K562 (cell line): ENCODE measurements at regions not wholly inside any gene's neighbourhood (a gene's known extent, or its start where the extent isn't known, plus 50 kb on each side); places are given as distances from the start of the nearest gene placed in this dataset.
A peak's percentile ranks its signal among the peaks of the same experiment; 100 is the strongest.

Source experiments
- ATAC-seq: fragments of 200-7000 bp; cut with Tn5 transposase; 3 replicates; pipeline ENCODE4 v1.9.1; 2020; ENCODE audit warnings: moderate library complexity
- BruUV-seq: library from RNA; stranded (reverse); fragments of 400-500 nt; replicated peaks from 2 replicates; lab custom pipeline; 2021; lab: Mats Ljungman, UMichigan
- CTCF ChIA-PET: fragments of 300-600 bp; formaldehyde crosslinking; extraction: SDS; loops from one replicate; lab custom pipeline; 2021; ENCODE audit warnings: low intra/inter-chr PET ratio; lab: Yijun Ruan, JAX
- POLR2A ChIA-PET: fragments of 300-600, 350-650 bp; sonication (Branson Sonifier 250); formaldehyde crosslinking; extraction: SDS; loops from one replicate; lab custom pipeline; 2021; ENCODE audit warnings: antibody characterized with exemption, inconsistent platforms; lab: Yijun Ruan, JAX
- DNase-seq, 4 experiments: peaks; one replicate each; pipeline versions ENCODE4 v3.0.0 to v3.0.0-alpha.2; 2011 to 2018; ENCODE audit warnings: low spot score in 3 of 4, mixed read lengths in 3 of 4; ENCODE audit errors: extremely low read depth in 1 of 4
- FAIRE-seq: peaks from 2 replicates; lab custom pipeline; 2011; peaks lifted over from hg19 to GRCh38; lab: Jason Lieb, UNC
- H2AFZ ChIP-seq: 2 replicates; pipeline ENCODE4 v1.6.0; 2011; ENCODE audit warnings: low read depth, low read length, control low read depth, inconsistent platforms
- H3K27ac ChIP-seq: fragments of 200-600 bp; 3 replicates; pipeline ENCODE4 v1.8.0; 2011; ENCODE audit warnings: low read depth, mild to moderate bottlenecking, control low read depth, inconsistent platforms, low read length, moderate library complexity, mixed read lengths; ENCODE audit errors: extremely low read depth
- H3K27me3 ChIP-seq, 2 experiments: fragments of 300-600 bp in 1 of 2; 2 replicates in 1 of 2; 3 replicates in 1 of 2; pipeline versions ENCODE4 v1.6.0 to v1.8.0; 2011; ENCODE audit warnings: inconsistent platforms in 2 of 2, low read length in 2 of 2, mild to moderate bottlenecking in 1 of 2, mixed read lengths in 1 of 2, moderate library complexity in 1 of 2; ENCODE audit not compliant: control insufficient read depth in 2 of 2, insufficient read depth in 2 of 2
- H3K36me3 ChIP-seq: fragments of 300-600 bp; 3 replicates; pipeline ENCODE4 v1.8.0; 2011; ENCODE audit warnings: mild to moderate bottlenecking, low read length, inconsistent platforms; ENCODE audit not compliant: control insufficient read depth, insufficient read depth
- H3K4me1 ChIP-seq, 2 experiments: fragments of 200-600 bp in 1 of 2; replicated peaks in 1 of 2; 2 replicates in 1 of 2; 3 replicates in 1 of 2; pipeline versions ENCODE4 v1.5.1 to v1.8.0; 2011; ENCODE audit warnings: inconsistent platforms in 2 of 2, low read length in 2 of 2, mild to moderate bottlenecking in 1 of 2, mixed read lengths in 1 of 2, moderate library complexity in 1 of 2; ENCODE audit not compliant: control insufficient read depth in 2 of 2, insufficient read depth in 2 of 2
- H3K4me2 ChIP-seq: 2 replicates; pipeline ENCODE4 v1.6.1; 2011; ENCODE audit warnings: low read length, control low read depth, inconsistent platforms, mixed read lengths; ENCODE audit not compliant: insufficient read depth
- H3K4me3 ChIP-seq: fragments of 200-600 bp; sonication (generic), shearing (Covaris generic); 2 replicates; pipeline ENCODE4 v1.5.1; 2016; ENCODE audit warnings: control low read depth, inconsistent platforms
- H3K79me2 ChIP-seq: fragments of 200-600 bp; 3 replicates; pipeline ENCODE4 v1.8.0; 2011; ENCODE audit warnings: low read length, inconsistent platforms; ENCODE audit not compliant: control insufficient read depth, insufficient read depth
- H3K9ac ChIP-seq, 2 experiments: 2 replicates each; pipeline versions ENCODE4 v1.6.0 to v1.6.1; 2011; ENCODE audit warnings: low read depth in 2 of 2, low read length in 2 of 2, control low read depth in 1 of 2, inconsistent platforms in 1 of 2, mild to moderate bottlenecking in 1 of 2, mixed read lengths in 1 of 2; ENCODE audit not compliant: insufficient read depth in 1 of 2
- H3K9me1 ChIP-seq: one replicate; pipeline ENCODE4 v1.6.0; 2011; ENCODE audit warnings: inconsistent platforms, mild to moderate bottlenecking, low read length, moderate library complexity; ENCODE audit not compliant: control insufficient read depth, insufficient read depth
- H3K9me3 ChIP-seq: replicated peaks from 2 replicates; pipeline ENCODE4 v1.5.1; 2011; ENCODE audit warnings: low read depth, low read length, inconsistent platforms; ENCODE audit not compliant: control insufficient read depth, insufficient read depth
- H4K20me1 ChIP-seq: replicated peaks from 2 replicates; pipeline ENCODE4 v1.6.1; 2011; ENCODE audit warnings: low read length, inconsistent platforms, mixed read lengths; ENCODE audit not compliant: control insufficient read depth, insufficient read depth
- AFF4 ChIP-seq: sonication (generic); formaldehyde crosslinking; IDR thresholded peaks from 2 replicates; pipeline ENCODE4 v1.8.0; 2023; ENCODE audit warnings: mild to moderate bottlenecking, missing genetic modification reagents
- CBX2 ChIP-seq: fragments of 200-600 bp; sonication (generic); IDR thresholded peaks from one replicate; pipeline ENCODE4 v1.6.1; 2012; ENCODE audit warnings: mild to moderate bottlenecking, low read length, inconsistent platforms; ENCODE audit not compliant: insufficient read depth, poor library complexity, severe bottlenecking
- DACH1 ChIP-seq: fragments of 450-650 bp; IDR thresholded peaks from 2 replicates; pipeline ENCODE4 v1.6.1; 2018; ENCODE audit not compliant: partially characterized antibody
- DPF2 ChIP-seq: fragments of 450-650 bp; IDR thresholded peaks from 2 replicates; pipeline ENCODE4 v1.6.1; 2016
- HNRNPL ChIP-seq: fragments of 200-400 bp; formaldehyde crosslinking; IDR thresholded peaks from 2 replicates; pipeline ENCODE4 v1.6.1; 2017; ENCODE audit warnings: low read depth, mild to moderate bottlenecking, low read length
- JUN ChIP-seq, 2 experiments: sonication (generic) in 1 of 2; formaldehyde crosslinking in 1 of 2; IDR thresholded peaks; 2 replicates each; pipeline versions ENCODE4 v1.6.1 to v1.8.0; 2012 to 2022; ENCODE audit warnings: borderline replicate concordance in 2 of 2, mild to moderate bottlenecking in 2 of 2, improper control_type of control experiment in 1 of 2, low read depth in 1 of 2, low read length in 1 of 2, missing genetic modification reagents in 1 of 2
- LCOR ChIP-seq: sonication (generic); formaldehyde crosslinking; IDR thresholded peaks from 2 replicates; pipeline ENCODE4 v1.8.0; 2022; ENCODE audit warnings: mild to moderate bottlenecking, missing genetic modification reagents
- PRDM10 ChIP-seq: fragments of 450-650 bp; IDR thresholded peaks from 2 replicates; pipeline ENCODE4 v1.6.1; 2018; ENCODE audit not compliant: partially characterized antibody
- RBBP5 ChIP-seq: fragments of 200-600 bp; sonication (generic); IDR thresholded peaks from 2 replicates; pipeline ENCODE4 v1.6.1; 2012; ENCODE audit warnings: borderline replicate concordance, mild to moderate bottlenecking, low read length, control low read depth, inconsistent platforms; ENCODE audit not compliant: insufficient read depth, poor library complexity, severe bottlenecking
- RCOR1 ChIP-seq, 2 experiments: IDR thresholded peaks; 2 replicates each; pipeline ENCODE4 v1.6.1; 2012; ENCODE audit warnings: low read depth in 2 of 2, low read length in 2 of 2, borderline replicate concordance in 1 of 2, improper control_type of control experiment in 1 of 2
- SRF ChIP-seq, 2 experiments: fragments of 250-450, 450-650 bp in 1 of 2; sonication (Bioruptor Pico) in 1 of 2; sonication (generic) in 1 of 2; formaldehyde crosslinking; IDR thresholded peaks; 2 replicates each; pipeline versions ENCODE4 v1.5.0 to v1.5.1; 2020 to 2022; ENCODE audit warnings: mild to moderate bottlenecking in 1 of 2, missing genetic modification reagents in 1 of 2
- SUPT5H ChIP-seq: fragments of 450-650 bp; IDR thresholded peaks from 2 replicates; pipeline ENCODE4 v1.6.1; 2016
- TRIM28 ChIP-seq: fragments of 450-650 bp; IDR thresholded peaks from 2 replicates; pipeline ENCODE4 v1.6.1; 2017
- ZC3H4 ChIP-seq: sonication (generic); formaldehyde crosslinking; IDR thresholded peaks from 2 replicates; pipeline ENCODE4 v1.9.0; 2021; ENCODE audit warnings: missing genetic modification reagents, borderline replicate concordance
- ZNF146 ChIP-seq: IDR thresholded peaks from one replicate; pipeline ENCODE4 v1.6.1; 2018; ENCODE audit warnings: missing compliant biosample characterization; ENCODE audit not compliant: unreplicated experiment
- ZNF561 ChIP-seq: fragments of 450-650 bp; formaldehyde crosslinking; conservative IDR thresholded peaks from 2 replicates; pipeline ENCODE4 v1.4.0; 2020; ENCODE audit warnings: mild to moderate bottlenecking, moderate library complexity
- WGBS: fragments of 100-300 bp; shearing (Covaris generic); methylation state at CpG from one replicate; pipeline ENCODE4 v1.1.6; 2016; ENCODE audit warnings: low coverage, mixed read lengths; ENCODE audit not compliant: insufficient coverage; ENCODE audit errors: missing lambda C conversion rate; 5-methylcytosine and 5-hydroxymethylcytosine counted together
- in situ Hi-C: fragments of 300-500 bp; cut with MboI; formaldehyde crosslinking; loops from 4 replicates; pipeline ENCODE4 v1.15.0; 2018; ENCODE audit warnings: inconsistent platforms, mixed read lengths
- intact Hi-C: fragments of 100-400 bp; cut with micrococcal nuclease; formaldehyde crosslinking; loops from 2 replicates; pipeline ENCODE4 v1.14.2; 2022

- POLR2A ChIA-PET: interaction anchor here (0.7 to 1.2 kb wide), 2 partner anchors 8 to 33 kb away, joined by 3 read pairs; no protein-coding TSS in a partner anchor
- H3K4me1 ChIP-seq: peaks cover 29 to 46% of the 10 kb centered on the region in 2 experiments
- TF ChIP-seq DPF2: no peak
- no peak for TF ChIP-seq CBX2
- no peak for TF ChIP-seq SRF (CRISPR knock-in tag; IDR thresholded peaks at IDR 0.05)
- no peak for TF ChIP-seq AFF4 (CRISPR knock-in tag)
- TF ChIP-seq DACH1: no peak
- no peak for TF ChIP-seq LCOR (CRISPR knock-in tag)
- TF ChIP-seq HNRNPL: no peak
- TF ChIP-seq JUN (IDR thresholded peaks at IDR 0.05; ENCODE audit: borderline replicate concordance, low read depth, low read length): no peak
- no peak for TF ChIP-seq JUN (CRISPR knock-in tag; IDR thresholded peaks at IDR 0.05; ENCODE audit: borderline replicate concordance)
- TF ChIP-seq RCOR1 (IDR thresholded peaks at IDR 0.05; ENCODE audit: borderline replicate concordance in 1 of 2, low read depth in 2 of 2, low read length in 2 of 2): no peak
- TF ChIP-seq ZNF561 (CRISPR knock-in tag): no peak
- no peak for TF ChIP-seq ZNF146 (CRISPR knock-in tag)
- TF ChIP-seq PRDM10: no peak
- no peak for TF ChIP-seq SUPT5H
- TF ChIP-seq ZC3H4 (CRISPR knock-in tag): no peak
- TF ChIP-seq TRIM28: no peak
- no peak for TF ChIP-seq RBBP5
Measured at GRCh38 chr2:9762941-9763340, 80.3 kb upstream of the TAF1B start.

More at GRCh38 chr2:9762941-9763340, 80.3 kb upstream of the TAF1B start:
- Histone ChIP-seq H3K9ac (peak overlapping the region; percentile 21 to 39; a peak in 2 of 4 replicates), H4K20me1 (no peaks in the 10 kb centered on the region), H3K9me3 (no peaks in the 10 kb centered on the region), H3K27me3 (no peaks in the 10 kb centered on the region), H3K27ac (no peak overlapping the region), H3K4me3 (no peak overlapping the region), H3K9me1 (no peaks in the 10 kb centered on the region), H2AFZ (peak overlapping the region; percentile 6; the same call in 1 of the 2 replicates), H3K79me2 (no peaks in the 10 kb centered on the region), H3K4me2 (no peak overlapping the region; the same call in 1 of the 2 replicates), H3K36me3 (no peaks in the 10 kb centered on the region)
- DNase-seq (no peak), FAIRE-seq (no peak), ATAC-seq (no peak)
- in situ Hi-C loops (no loop called here), intact Hi-C loops (loop anchor here (5.0 to 10.0 kb wide), 3 partner anchors 106 to 618 kb away; partner anchors contain the start of gene YWHAQ)
- CTCF ChIA-PET: no interaction called here
- BruUV-seq: no TSS peak
- WGBS: 85% methylated on average over 9 of the region's 9 CpGs
